HL-60 (cell line): ENCODE measurements at regions not wholly inside any gene's neighbourhood (a gene's known extent, or its start where the extent isn't known, plus 50 kb on each side); places are given as distances from the start of the nearest gene placed in this dataset.

ENCODE experiments used
- DNase-seq, 2 experiments: peaks; one replicate each; pipeline ENCODE4 v3.0.0-alpha.2; 2010 to 2020; ENCODE audit warnings: low read depth in 1 of 2, low spot score in 1 of 2
- H3K27ac ChIP-seq: fragments of 250-450 bp; sonication (Bioruptor Pico); replicated peaks from 2 replicates; pipeline ENCODE4 v1.5.1; 2020; ENCODE audit warnings: mild to moderate bottlenecking, moderate library complexity
- H3K27me3 ChIP-seq: fragments of 250-450 bp; sonication (Bioruptor Pico); 2 replicates; pipeline ENCODE4 v1.5.1; 2021; ENCODE audit warnings: mild to moderate bottlenecking, moderate library complexity; ENCODE audit not compliant: insufficient read depth, poor library complexity, severe bottlenecking
- H3K4me3 ChIP-seq: replicated peaks from 2 replicates; pipeline ENCODE4 v1.5.1; 2011; ENCODE audit warnings: mild to moderate bottlenecking, control low read depth, low read length; ENCODE audit not compliant: insufficient read depth
- CTCF ChIP-seq: IDR thresholded peaks from one replicate; pipeline ENCODE4 v1.5.1; 2011; ENCODE audit warnings: low read length, control low read depth, inconsistent platforms; ENCODE audit not compliant: insufficient read depth
- GABPA ChIP-seq: IDR thresholded peaks from 2 replicates; pipeline ENCODE4 v1.6.1; 2012; ENCODE audit warnings: low read depth
- POLR2AphosphoS5 ChIP-seq: IDR thresholded peaks from 2 replicates; pipeline ENCODE4 v1.6.1; 2012; ENCODE audit warnings: low read depth
- REST ChIP-seq: IDR thresholded peaks from 2 replicates; pipeline ENCODE4 v1.6.1; 2012; ENCODE audit warnings: low read depth; ENCODE audit not compliant: insufficient replicate concordance
- SPI1 ChIP-seq: IDR thresholded peaks from 2 replicates; pipeline ENCODE4 v1.6.1; 2012; ENCODE audit warnings: low read depth, mild to moderate bottlenecking, borderline replicate concordance

DNA sequence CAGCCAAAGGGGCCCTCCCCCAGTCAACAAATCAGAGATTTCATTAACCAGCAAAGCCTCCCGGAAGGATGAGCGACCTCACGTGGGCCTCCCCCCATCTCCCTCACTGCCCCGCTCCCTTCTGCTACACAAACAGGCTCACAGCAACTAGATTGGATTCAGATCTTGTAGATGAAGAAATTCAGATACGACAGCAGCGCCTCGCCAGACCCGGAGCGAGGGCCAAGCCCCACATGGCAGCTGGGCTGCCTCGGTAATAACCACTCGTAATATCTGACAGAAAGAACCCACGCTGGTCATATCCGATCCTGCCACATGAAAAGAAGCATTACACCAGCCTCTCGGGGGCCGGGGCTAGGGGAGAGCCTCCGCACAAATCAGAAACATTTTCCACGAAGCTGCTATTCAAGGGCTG is 581.3 kb downstream of the BCOR start:
- no peak for TF ChIP-seq GABPA
- TF ChIP-seq SPI1: no peak
- TF ChIP-seq REST: no peak
- TF ChIP-seq POLR2AphosphoS5: no peak
- TF ChIP-seq CTCF: no peak
- H3K27ac ChIP-seq: no peak overlapping the region
- H3K4me3 ChIP-seq: no peak overlapping the region
- DNase-seq: no peak
- H3K27me3 ChIP-seq: no peaks in the 10 kb centered on the region

GRCh38 chrX:39518476-39519029 is 579.2 kb downstream of the BCOR start:
- TF ChIP-seq POLR2AphosphoS5 (no peak), SPI1 (no peak), REST (no peak), CTCF (no peak), GABPA (no peak)
- Histone ChIP-seq H3K27ac (no peak overlapping the region), H3K4me3 (no peak overlapping the region), H3K27me3 (no peaks in the 10 kb centered on the region)
- no peak for DNase-seq

- DNase-seq: no peak
- TF ChIP-seq POLR2AphosphoS5 (no peak), SPI1 (no peak), GABPA (no peak), CTCF (no peak), REST (no peak)
- Histone ChIP-seq H3K27me3 (no peaks in the 10 kb centered on the region), H3K4me3 (no peak overlapping the region), H3K27ac (no peak overlapping the region)
Observed at GRCh38 chrX:39519030-39519488, 578.7 kb downstream of the BCOR start.
